ENCODE measurements at regions not wholly inside any gene's neighbourhood (a gene's known extent, or its start where the extent isn't known, plus 50 kb on each side); places are given as distances from the start of the nearest gene placed in this dataset.

- DNase-seq (ENCODE audit: low read depth) = no peak
- TF ChIP-seq CTCF (IDR thresholded peaks at IDR 0.05; ENCODE audit: low read depth, low read length) = no peak
- TF ChIP-seq POLR2A (IDR thresholded peaks at IDR 0.05; ENCODE audit: extremely low read depth, insufficient read length) = no peak
- no peak for TF ChIP-seq MAX (IDR thresholded peaks at IDR 0.05; ENCODE audit: low read depth, low read length)
- TF ChIP-seq MYC (IDR thresholded peaks at IDR 0.05; ENCODE audit: low read depth, low read length) = no peak
- no peak overlapping the region for H3K4me3 ChIP-seq (ENCODE audit: low read depth, low read length)
These were observed 112.4 kb upstream of the MAX start for GRCh38 chr14:65214741-65215140.

- TF ChIP-seq MYC (IDR thresholded peaks at IDR 0.05; ENCODE audit: low read depth, low read length) (no peak), CTCF (IDR thresholded peaks at IDR 0.05; ENCODE audit: low read depth, low read length) (no peak)
- no peak for DNase-seq (ENCODE audit: low read depth)
- H3K4me3 ChIP-seq (ENCODE audit: low read depth, low read length) = no peak overlapping the region
These were observed 117.0 kb upstream of the MAX start for GRCh38 chr14:65219353-65219752.

GRCh38 chr14:65222440-65222858 is 120.1 kb upstream of the MAX start:
- H3K4me3 ChIP-seq (ENCODE audit: low read depth, low read length) = no peak overlapping the region
- peak; percentile 72 for TF ChIP-seq CTCF (IDR thresholded peaks at IDR 0.05; ENCODE audit: low read depth, low read length)
- no peak for TF ChIP-seq MAX (IDR thresholded peaks at IDR 0.05; ENCODE audit: low read depth, low read length)
- TF ChIP-seq MYC (IDR thresholded peaks at IDR 0.05; ENCODE audit: low read depth, low read length) = no peak
- TF ChIP-seq POLR2A (IDR thresholded peaks at IDR 0.05; ENCODE audit: extremely low read depth, insufficient read length) = no peak
- peak; percentile 72 for DNase-seq (ENCODE audit: low read depth)

- no peak for DNase-seq (ENCODE audit: low read depth)
- H3K4me3 ChIP-seq (ENCODE audit: low read depth, low read length) = no peak overlapping the region
- TF ChIP-seq MYC (IDR thresholded peaks at IDR 0.05; ENCODE audit: low read depth, low read length) = no peak
- no peak for TF ChIP-seq MAX (IDR thresholded peaks at IDR 0.05; ENCODE audit: low read depth, low read length)
- TF ChIP-seq CTCF (IDR thresholded peaks at IDR 0.05; ENCODE audit: low read depth, low read length) = no peak
- TF ChIP-seq POLR2A (IDR thresholded peaks at IDR 0.05; ENCODE audit: extremely low read depth, insufficient read length) = no peak
These were observed 121.3 kb upstream of the MAX start for GRCh38 chr14:65223636-65224035.

- no peak overlapping the region for H3K4me3 ChIP-seq (ENCODE audit: low read depth, low read length)
- no peak for TF ChIP-seq CTCF (IDR thresholded peaks at IDR 0.05; ENCODE audit: low read depth, low read length)
- no peak for TF ChIP-seq POLR2A (IDR thresholded peaks at IDR 0.05; ENCODE audit: extremely low read depth, insufficient read length)
- peak; percentile 40 for DNase-seq (ENCODE audit: low read depth)
These were observed 122.5 kb upstream of the MAX start for GRCh38 chr14:65224799-65225198.

GRCh38 chr14:65225299-65226159 is 123.2 kb upstream of the MAX start:
- H3K4me3 ChIP-seq (ENCODE audit: low read depth, low read length) = no peak overlapping the region
- TF ChIP-seq CTCF (IDR thresholded peaks at IDR 0.05; ENCODE audit: low read depth, low read length) = no peak
- no peak for DNase-seq (ENCODE audit: low read depth)

All from NB4 (cell line).